H9 (cell line): ENCODE measurements at regions not wholly inside any gene's neighbourhood (a gene's known extent, or its start where the extent isn't known, plus 50 kb on each side); places are given as distances from the start of the nearest gene placed in this dataset.

Experiments
- DNase-seq: peaks from one replicate; pipeline ENCODE4 v3.0.0-alpha.2; 2017
- H2AFZ ChIP-seq: one replicate; pipeline ENCODE4 v1.6.1; 2013; ENCODE audit warnings: mild to moderate bottlenecking, low read length, control low read depth, moderate library complexity
- H2AK5ac ChIP-seq: 2 replicates; pipeline ENCODE4 v1.6.1; 2013; ENCODE audit warnings: low read length, control low read depth, mixed read lengths; ENCODE audit not compliant: insufficient read length
- H2BK120ac ChIP-seq: one replicate; pipeline ENCODE4 v1.6.1; 2013; ENCODE audit warnings: low read depth, mild to moderate bottlenecking, low read length, control low read depth, inconsistent platforms; ENCODE audit not compliant: poor library complexity, severe bottlenecking
- H2BK12ac ChIP-seq: 2 replicates; pipeline ENCODE4 v1.6.1; 2013; ENCODE audit warnings: low read length, control low read depth, mixed read lengths, low read depth; ENCODE audit not compliant: insufficient read length
- H2BK15ac ChIP-seq: 2 replicates; pipeline ENCODE4 v1.6.1; 2013; ENCODE audit warnings: low read depth, low read length, control low read depth
- H2BK20ac ChIP-seq: one replicate; pipeline ENCODE4 v1.6.1; 2013; ENCODE audit warnings: low read depth, mild to moderate bottlenecking, low read length, control low read depth, inconsistent platforms; ENCODE audit not compliant: poor library complexity, severe bottlenecking
- H2BK5ac ChIP-seq: 2 replicates; pipeline ENCODE4 v1.6.1; 2013; ENCODE audit warnings: low read length, control low read depth, mixed read lengths; ENCODE audit not compliant: insufficient read length
- H3K14ac ChIP-seq: 2 replicates; pipeline ENCODE4 v1.6.1; 2013; ENCODE audit warnings: low read length, control low read depth; ENCODE audit not compliant: insufficient read depth
- H3K18ac ChIP-seq: 2 replicates; pipeline ENCODE4 v1.6.1; 2013; ENCODE audit warnings: low read depth, mild to moderate bottlenecking, mixed read lengths, low read length, control low read depth; ENCODE audit not compliant: insufficient read length
- H3K23ac ChIP-seq: 2 replicates; pipeline ENCODE4 v1.6.1; 2013; ENCODE audit warnings: low read length, control low read depth, mixed read lengths, low read depth; ENCODE audit not compliant: insufficient read length
- H3K23me2 ChIP-seq: 2 replicates; pipeline ENCODE4 v1.6.1; 2013; ENCODE audit warnings: low read depth, mild to moderate bottlenecking, mixed read lengths, low read length, control low read depth; ENCODE audit not compliant: insufficient read length, poor library complexity, severe bottlenecking
- H3K27ac ChIP-seq: 2 replicates; pipeline ENCODE4 v1.5.1; 2013; ENCODE audit warnings: low read length, control low read depth, mixed read lengths, low read depth; ENCODE audit not compliant: insufficient read length
- H3K27me3 ChIP-seq: 2 replicates; pipeline ENCODE4 v1.6.1; 2013; ENCODE audit warnings: low read length, control low read depth, inconsistent platforms; ENCODE audit not compliant: insufficient read depth
- H3K4ac ChIP-seq: 2 replicates; pipeline ENCODE4 v1.6.1; 2013; ENCODE audit warnings: low read depth, mild to moderate bottlenecking, control low read depth, inconsistent platforms, low read length, moderate library complexity
- H3K4me1 ChIP-seq: 2 replicates; pipeline ENCODE4 v1.6.1; 2013; ENCODE audit warnings: low read length, control low read depth, inconsistent platforms; ENCODE audit not compliant: insufficient read depth
- H3K4me2 ChIP-seq: 2 replicates; pipeline ENCODE4 v1.6.1; 2013; ENCODE audit warnings: low read length, control low read depth, mixed read lengths; ENCODE audit not compliant: insufficient read length, insufficient read depth
- H3K56ac ChIP-seq: 2 replicates; pipeline ENCODE4 v1.6.1; 2013; ENCODE audit warnings: low read depth, mild to moderate bottlenecking, mixed read lengths, low read length, control low read depth; ENCODE audit not compliant: insufficient read length
- H3K79me1 ChIP-seq: 2 replicates; pipeline ENCODE4 v1.6.1; 2013; ENCODE audit warnings: low read depth, mild to moderate bottlenecking, moderate library complexity, low read length, control low read depth, inconsistent platforms; ENCODE audit not compliant: insufficient read depth, poor library complexity, severe bottlenecking
- H3K79me2 ChIP-seq: 2 replicates; pipeline ENCODE4 v1.6.1; 2013; ENCODE audit warnings: low read length, control low read depth, inconsistent platforms; ENCODE audit not compliant: insufficient read depth
- H3K9ac ChIP-seq: 2 replicates; pipeline ENCODE4 v1.6.1; 2013; ENCODE audit warnings: low read length, control low read depth, mixed read lengths; ENCODE audit not compliant: insufficient read length; ENCODE audit errors: extremely low read depth
- H3K9me3 ChIP-seq: one replicate; pipeline ENCODE4 v1.6.1; 2013; ENCODE audit warnings: low read depth, low read length, inconsistent platforms; ENCODE audit not compliant: control insufficient read depth
- H3T11ph ChIP-seq: one replicate; pipeline ENCODE4 v1.6.1; 2013; ENCODE audit warnings: mild to moderate bottlenecking, low read length, control low read depth, inconsistent platforms
- H4K20me1 ChIP-seq: one replicate; pipeline ENCODE4 v1.6.1; 2013; ENCODE audit not compliant: control insufficient read depth, insufficient read length, insufficient read depth
- H4K5ac ChIP-seq: 2 replicates; pipeline ENCODE4 v1.6.1; 2013; ENCODE audit warnings: low read depth, mild to moderate bottlenecking, mixed read lengths, low read length, control low read depth; ENCODE audit not compliant: insufficient read length
- H4K8ac ChIP-seq: replicated peaks from 2 replicates; pipeline ENCODE4 v1.6.1; 2013; ENCODE audit warnings: low read length, control low read depth, mixed read lengths, low read depth; ENCODE audit not compliant: insufficient read length
- H4K91ac ChIP-seq: 2 replicates; pipeline ENCODE4 v1.6.1; 2013; ENCODE audit warnings: low read depth, mild to moderate bottlenecking, moderate library complexity, mixed read lengths, low read length, control low read depth; ENCODE audit not compliant: insufficient read length
- H3K27ac Mint-ChIP-seq, 3 experiments: 2 replicates in 2 of 3; 3 replicates in 1 of 3; pipeline ENCODE4 v1.8.0; 2020 to 2021; ENCODE audit warnings: mixed read lengths in 3 of 3, mild to moderate bottlenecking in 1 of 3, moderate library complexity in 1 of 3
- H3K27me3 Mint-ChIP-seq: 2 replicates; pipeline ENCODE4 v1.8.0; 2021; ENCODE audit warnings: low read depth, mild to moderate bottlenecking, moderate library complexity, mixed read lengths
- H3K36me3 Mint-ChIP-seq, 3 experiments: 2 replicates in 2 of 3; 3 replicates in 1 of 3; pipeline ENCODE4 v1.8.0; 2020 to 2021; ENCODE audit warnings: low read depth in 3 of 3, mixed read lengths in 3 of 3; ENCODE audit not compliant: insufficient read depth in 1 of 3
- H3K4me1 Mint-ChIP-seq, 2 experiments: 2 replicates each; pipeline ENCODE4 v1.8.0; 2020; ENCODE audit warnings: mixed read lengths in 2 of 2
- H3K4me3 Mint-ChIP-seq, 2 experiments: 2 replicates in 1 of 2; 3 replicates in 1 of 2; pipeline ENCODE4 v1.8.0; 2020 to 2021; ENCODE audit warnings: mild to moderate bottlenecking in 2 of 2, mixed read lengths in 2 of 2, moderate library complexity in 1 of 2
- H3K9me3 Mint-ChIP-seq, 2 experiments: 2 replicates in 1 of 2; 3 replicates in 1 of 2; pipeline ENCODE4 v1.8.0; 2020; ENCODE audit warnings: mild to moderate bottlenecking in 2 of 2, mixed read lengths in 2 of 2, moderate library complexity in 1 of 2
- WGBS: extraction: QIAGEN DNeasy Blood & Tissue Kit; methylation state at CpG from one replicate; pipeline ENCODE4 v1.1.7; 2013; ENCODE audit warnings: missing lambda C conversion rate, low lambda C conversion rate, mixed read lengths; ENCODE audit not compliant: insufficient read length; ENCODE audit errors: extremely low coverage; 5-methylcytosine and 5-hydroxymethylcytosine counted together
- TF ChIP-seq, protein P1 (sequence below): fragments of 200-600 bp; sonication (generic); conservative IDR thresholded peaks from 3 replicates; pipeline ENCODE4 v1.8.0; 2021; ENCODE audit warnings: antibody characterized with exemption, mild to moderate bottlenecking

DNA sequence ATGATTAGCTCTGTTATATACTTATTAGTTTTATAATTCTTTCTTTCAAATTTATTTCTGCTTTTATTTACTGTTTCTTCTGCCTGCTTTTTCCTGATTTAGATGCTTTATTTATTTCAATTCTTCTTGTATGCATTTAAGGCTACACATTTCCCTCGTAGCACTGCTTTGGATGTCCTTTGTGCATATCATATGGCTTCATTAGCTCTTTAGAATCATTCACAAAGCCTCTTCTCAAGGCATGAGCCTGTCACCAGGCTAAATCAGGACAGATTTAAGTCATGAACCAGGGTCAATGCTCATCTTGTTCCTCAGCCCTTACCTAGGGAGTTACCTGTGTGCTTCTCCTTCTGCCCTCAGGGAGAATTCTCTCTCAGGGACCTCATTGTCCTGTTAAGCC is 56.3 kb downstream of the BAMBI start:
- no peak overlapping the region for H2AK5ac ChIP-seq
- no peak overlapping the region for H3T11ph ChIP-seq
- H3K23me2 ChIP-seq: no peaks in the 10 kb centered on the region
- H3K4me1 Mint-ChIP-seq: peaks cover 10 to 19% of the 10 kb centered on the region in 2 experiments; a peak in 3 of 4 replicates
- no peaks in the 10 kb centered on the region; the same call in none of the 2 replicates for H3K27me3 Mint-ChIP-seq
- H3K56ac ChIP-seq: no peak overlapping the region
- no peak overlapping the region for H3K14ac ChIP-seq
- no peak overlapping the region for H3K23ac ChIP-seq
- H3K79me2 ChIP-seq: no peaks in the 10 kb centered on the region
- no peak overlapping the region for H2AFZ ChIP-seq
- no peak overlapping the region for H3K4ac ChIP-seq
- H2BK15ac ChIP-seq: no peak overlapping the region
- H3K4me3 Mint-ChIP-seq: no peak overlapping the region
- no peaks in the 10 kb centered on the region for H3K27me3 ChIP-seq
- no peak overlapping the region for H2BK20ac ChIP-seq
- H2BK120ac ChIP-seq: no peak overlapping the region
- H3K27ac Mint-ChIP-seq: no peak overlapping the region
- no peaks in the 10 kb centered on the region for H3K9me3 ChIP-seq
- H3K18ac ChIP-seq: no peak overlapping the region
- H3K4me2 ChIP-seq: no peak overlapping the region
- WGBS: no CpG with 5 or more reads among the region's 1 CpG
- no peak overlapping the region for H2BK12ac ChIP-seq
- peaks cover 0 to 5% (median 5%) of the 10 kb centered on the region in 3 experiments; a peak in 2 of 7 replicates for H3K36me3 Mint-ChIP-seq
- no peak overlapping the region for H4K5ac ChIP-seq
- H4K8ac ChIP-seq: no peak overlapping the region
- H4K91ac ChIP-seq: no peak overlapping the region
- TF ChIP-seq, protein P1, sequence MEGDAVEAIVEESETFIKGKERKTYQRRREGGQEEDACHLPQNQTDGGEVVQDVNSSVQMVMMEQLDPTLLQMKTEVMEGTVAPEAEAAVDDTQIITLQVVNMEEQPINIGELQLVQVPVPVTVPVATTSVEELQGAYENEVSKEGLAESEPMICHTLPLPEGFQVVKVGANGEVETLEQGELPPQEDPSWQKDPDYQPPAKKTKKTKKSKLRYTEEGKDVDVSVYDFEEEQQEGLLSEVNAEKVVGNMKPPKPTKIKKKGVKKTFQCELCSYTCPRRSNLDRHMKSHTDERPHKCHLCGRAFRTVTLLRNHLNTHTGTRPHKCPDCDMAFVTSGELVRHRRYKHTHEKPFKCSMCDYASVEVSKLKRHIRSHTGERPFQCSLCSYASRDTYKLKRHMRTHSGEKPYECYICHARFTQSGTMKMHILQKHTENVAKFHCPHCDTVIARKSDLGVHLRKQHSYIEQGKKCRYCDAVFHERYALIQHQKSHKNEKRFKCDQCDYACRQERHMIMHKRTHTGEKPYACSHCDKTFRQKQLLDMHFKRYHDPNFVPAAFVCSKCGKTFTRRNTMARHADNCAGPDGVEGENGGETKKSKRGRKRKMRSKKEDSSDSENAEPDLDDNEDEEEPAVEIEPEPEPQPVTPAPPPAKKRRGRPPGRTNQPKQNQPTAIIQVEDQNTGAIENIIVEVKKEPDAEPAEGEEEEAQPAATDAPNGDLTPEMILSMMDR: no peak
- peaks cover 5 to 8% of the 10 kb centered on the region in 2 experiments; a peak in 4 of 5 replicates for H3K9me3 Mint-ChIP-seq
- H2BK5ac ChIP-seq: no peak overlapping the region
- H3K79me1 ChIP-seq: no peaks in the 10 kb centered on the region
- no peaks in the 10 kb centered on the region for H4K20me1 ChIP-seq
- H3K4me1 ChIP-seq: no peaks in the 10 kb centered on the region
- no peak for DNase-seq
- no peak overlapping the region for H3K9ac ChIP-seq
- H3K27ac ChIP-seq: no peak overlapping the region
